ENCODE measurements at regions not wholly inside any gene's neighbourhood (a gene's known extent, or its start where the extent isn't known, plus 50 kb on each side); places are given as distances from the start of the nearest gene placed in this dataset.
A peak's percentile ranks its signal among the peaks of the same experiment; 100 is the strongest.

GRCh38 chr9:84438391-84438790 is 97.8 kb upstream of the SLC28A3 start:
- no peak for DNase-seq (ENCODE audit: low read depth)
- TF ChIP-seq CTCF (IDR thresholded peaks at IDR 0.05; ENCODE audit: low read depth, low read length), result no peak
- TF ChIP-seq POLR2A (IDR thresholded peaks at IDR 0.05; ENCODE audit: extremely low read depth, insufficient read length), result no peak
- TF ChIP-seq MYC (IDR thresholded peaks at IDR 0.05; ENCODE audit: low read depth, low read length), result no peak
- TF ChIP-seq MAX (IDR thresholded peaks at IDR 0.05; ENCODE audit: low read depth, low read length), result no peak
- no peak overlapping the region for H3K4me3 ChIP-seq (ENCODE audit: low read depth, low read length)

- DNase-seq (ENCODE audit: low read depth), result no peak
- no peak overlapping the region for H3K4me3 ChIP-seq (ENCODE audit: low read depth, low read length)
- no peak for TF ChIP-seq MAX (IDR thresholded peaks at IDR 0.05; ENCODE audit: low read depth, low read length)
- TF ChIP-seq MYC (IDR thresholded peaks at IDR 0.05; ENCODE audit: low read depth, low read length), result no peak
- no peak for TF ChIP-seq CTCF (IDR thresholded peaks at IDR 0.05; ENCODE audit: low read depth, low read length)
- no peak for TF ChIP-seq POLR2A (IDR thresholded peaks at IDR 0.05; ENCODE audit: extremely low read depth, insufficient read length)
Observed at GRCh38 chr9:84439250-84439649, 98.7 kb upstream of the SLC28A3 start.

GRCh38 chr9:84442712-84443111 is 102.2 kb upstream of the SLC28A3 start:
- TF ChIP-seq CTCF (IDR thresholded peaks at IDR 0.05; ENCODE audit: low read depth, low read length) (no peak), MYC (IDR thresholded peaks at IDR 0.05; ENCODE audit: low read depth, low read length) (no peak), MAX (IDR thresholded peaks at IDR 0.05; ENCODE audit: low read depth, low read length) (no peak), POLR2A (IDR thresholded peaks at IDR 0.05; ENCODE audit: extremely low read depth, insufficient read length) (no peak)
- DNase-seq (ENCODE audit: low read depth), result no peak
- H3K4me3 ChIP-seq (ENCODE audit: low read depth, low read length), result no peak overlapping the region

GRCh38 chr9:84445737-84446136 is 105.2 kb upstream of the SLC28A3 start:
- no peak for TF ChIP-seq CTCF (IDR thresholded peaks at IDR 0.05; ENCODE audit: low read depth, low read length)
- no peak for TF ChIP-seq MAX (IDR thresholded peaks at IDR 0.05; ENCODE audit: low read depth, low read length)
- TF ChIP-seq POLR2A (IDR thresholded peaks at IDR 0.05; ENCODE audit: extremely low read depth, insufficient read length), result no peak
- no peak for TF ChIP-seq MYC (IDR thresholded peaks at IDR 0.05; ENCODE audit: low read depth, low read length)
- no peak overlapping the region for H3K4me3 ChIP-seq (ENCODE audit: low read depth, low read length)
- DNase-seq (ENCODE audit: low read depth), result no peak

- no peak for DNase-seq (ENCODE audit: low read depth)
- TF ChIP-seq MYC (IDR thresholded peaks at IDR 0.05; ENCODE audit: low read depth, low read length) (no peak), CTCF (IDR thresholded peaks at IDR 0.05; ENCODE audit: low read depth, low read length) (no peak), MAX (IDR thresholded peaks at IDR 0.05; ENCODE audit: low read depth, low read length) (no peak), POLR2A (IDR thresholded peaks at IDR 0.05; ENCODE audit: extremely low read depth, insufficient read length) (no peak)
- H3K4me3 ChIP-seq (ENCODE audit: low read depth, low read length), result no peak overlapping the region
Observed at GRCh38 chr9:84447305-84447704, 106.7 kb upstream of the SLC28A3 start.

GRCh38 chr9:84450029-84450428 is 109.5 kb upstream of the SLC28A3 start:
- peak; percentile 13 for DNase-seq (ENCODE audit: low read depth)
- H3K4me3 ChIP-seq (ENCODE audit: low read depth, low read length), result no peak overlapping the region
- no peak for TF ChIP-seq MAX (IDR thresholded peaks at IDR 0.05; ENCODE audit: low read depth, low read length)
- TF ChIP-seq CTCF (IDR thresholded peaks at IDR 0.05; ENCODE audit: low read depth, low read length), result no peak
- TF ChIP-seq MYC (IDR thresholded peaks at IDR 0.05; ENCODE audit: low read depth, low read length), result no peak
- no peak for TF ChIP-seq POLR2A (IDR thresholded peaks at IDR 0.05; ENCODE audit: extremely low read depth, insufficient read length)
